ENCODE measurements at regions not wholly inside any gene's neighbourhood (a gene's known extent, or its start where the extent isn't known, plus 50 kb on each side); places are given as distances from the start of the nearest gene placed in this dataset.

- TF ChIP-seq CTCF (conservative IDR thresholded peaks at IDR 0.05) = no peak
- no peak for TF ChIP-seq EZH2 (IDR thresholded peaks at IDR 0.05; ENCODE audit: low read depth)
These were observed 331.7 kb upstream of the UMPS start for GRCh38 chr3:124398594-124398993.
